NCI-H146 treated with DMSO at 0.1 percent for 48 hours (cell line): ENCODE measurements at regions not wholly inside any gene's neighbourhood (a gene's known extent, or its start where the extent isn't known, plus 50 kb on each side); places are given as distances from the start of the nearest gene placed in this dataset.
A peak's percentile ranks its signal among the peaks of the same experiment; 100 is the strongest.

Experiments
- DNase-seq: peaks from one replicate; lab custom pipeline; 2025; ENCODE audit not compliant: unreplicated experiment; lab: John Stamatoyannopoulos, UW

GRCh38 chr1:230517326-230517725 lies 91.2 kb upstream of the PGBD5 start:
- no peak for DNase-seq

- DNase-seq = no peak
Observed at GRCh38 chr1:230516889-230517288, 90.8 kb upstream of the PGBD5 start.

- DNase-seq = no peak
Observed at GRCh38 chr1:230515451-230516145, 89.5 kb upstream of the PGBD5 start.

- no peak for DNase-seq
Observed at GRCh38 chr1:230510496-230510895, 84.4 kb upstream of the PGBD5 start.

GRCh38 chr1:230509281-230509977 lies 83.3 kb upstream of the PGBD5 start:
- DNase-seq = no peak

- no peak for DNase-seq
Observed at GRCh38 chr1:230507666-230508402, 81.7 kb upstream of the PGBD5 start.

- no peak for DNase-seq
Observed at GRCh38 chr1:230507236-230507635, 81.1 kb upstream of the PGBD5 start.

GRCh38 chr1:230506451-230506850 lies 80.3 kb upstream of the PGBD5 start:
- no peak for DNase-seq

- DNase-seq = no peak
Observed at GRCh38 chr1:230504310-230504709, 78.2 kb upstream of the PGBD5 start.

GRCh38 chr1:230503726-230504125 lies 77.6 kb upstream of the PGBD5 start:
- no peak for DNase-seq

- no peak for DNase-seq
Observed at GRCh38 chr1:230502996-230503395, 76.9 kb upstream of the PGBD5 start.

- no peak for DNase-seq
Observed at GRCh38 chr1:230502306-230502705, 76.2 kb upstream of the PGBD5 start.

- no peak for DNase-seq
Observed at GRCh38 chr1:230501849-230502248, 75.7 kb upstream of the PGBD5 start.

- DNase-seq = no peak
Observed at GRCh38 chr1:230501242-230501641, 75.1 kb upstream of the PGBD5 start.

GRCh38 chr1:230500063-230500462 lies 73.9 kb upstream of the PGBD5 start:
- DNase-seq = no peak

GRCh38 chr1:230499496-230499895 lies 73.4 kb upstream of the PGBD5 start:
- no peak for DNase-seq

- peak; percentile 52 for DNase-seq
Observed at GRCh38 chr1:230498704-230499103, 72.6 kb upstream of the PGBD5 start.

- no peak for DNase-seq
Observed at GRCh38 chr1:230496451-230496850, 70.3 kb upstream of the PGBD5 start.

- DNase-seq = no peak
Observed at GRCh38 chr1:230495891-230496385, 69.8 kb upstream of the PGBD5 start.

GRCh38 chr1:230495076-230495475 lies 68.9 kb upstream of the PGBD5 start:
- peak; percentile 7 for DNase-seq

GRCh38 chr1:230494514-230494913 lies 68.4 kb upstream of the PGBD5 start:
- DNase-seq = no peak

GRCh38 chr1:230494026-230494425 lies 67.9 kb upstream of the PGBD5 start:
- no peak for DNase-seq
